ENCODE measurements at regions not wholly inside any gene's neighbourhood (a gene's known extent, or its start where the extent isn't known, plus 50 kb on each side); places are given as distances from the start of the nearest gene placed in this dataset.

DNA sequence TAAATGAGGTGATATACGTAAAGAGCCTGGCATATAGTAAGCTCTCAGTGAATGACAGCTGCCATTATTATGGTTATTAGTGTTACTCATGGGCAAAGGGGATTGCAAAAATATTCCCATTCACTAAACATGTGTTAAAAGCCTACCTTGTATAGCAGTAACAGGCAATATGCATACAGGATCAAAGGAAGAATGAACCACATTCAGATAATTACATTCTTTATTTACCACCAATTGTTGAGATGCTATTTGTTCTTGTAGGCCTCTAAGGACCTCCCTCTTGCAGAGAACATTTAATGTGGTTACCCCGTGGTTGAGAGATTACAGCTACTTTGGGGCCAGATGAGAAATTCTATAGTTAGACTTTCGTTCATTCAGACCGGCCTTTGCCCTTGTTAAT lies 82.7 kb upstream of the DRD2 start:
- H2AFZ ChIP-seq (ENCODE audit: low read depth, low read length), result no peak overlapping the region
- no peak for DNase-seq
- H3K36me3 ChIP-seq (ENCODE audit: control insufficient read depth in 1 of 2, insufficient read depth in 2 of 2, low read depth in 1 of 2, low read length in 2 of 2), result no peaks in the 10 kb centered on the region
- H3K18ac ChIP-seq (ENCODE audit: low read depth in 1 of 2, low read length in 2 of 2), result no peak overlapping the region
- no peak overlapping the region for H3K27ac ChIP-seq (ENCODE audit: low read length, poor library complexity, severe bottlenecking)
- no peak overlapping the region for H2BK12ac ChIP-seq (ENCODE audit: low read length in 2 of 2)
- H3K4ac ChIP-seq (ENCODE audit: low read depth in 1 of 2, low read length in 2 of 2), result no peak overlapping the region
- H2BK15ac ChIP-seq (ENCODE audit: low read depth, poor library complexity, severe bottlenecking), result no peak overlapping the region
- H3K4me1 ChIP-seq (ENCODE audit: control insufficient read depth, insufficient read depth, low read depth, low read length), result peaks cover 3% of the 10 kb centered on the region
- no peak overlapping the region for H2BK120ac ChIP-seq (ENCODE audit: low read depth, low read length)
- H3K14ac ChIP-seq (ENCODE audit: low read length in 2 of 2), result no peak overlapping the region
- no peaks in the 10 kb centered on the region for H3K9me3 ChIP-seq (ENCODE audit: control insufficient read depth, low read length)
- H4K8ac ChIP-seq (ENCODE audit: low read length), result no peak overlapping the region
- H3K4me2 ChIP-seq (ENCODE audit: low read length, poor library complexity, severe bottlenecking), result no peak overlapping the region
- H3K27me3 ChIP-seq (ENCODE audit: control insufficient read depth in 1 of 2, insufficient read depth in 1 of 2, low read length in 2 of 2), result peaks cover 5 to 43% of the 10 kb centered on the region in 2 experiments
- H2BK5ac ChIP-seq (ENCODE audit: low read depth, low read length, poor library complexity, severe bottlenecking), result no peak overlapping the region
- H2AK5ac ChIP-seq (ENCODE audit: low read length, severe bottlenecking), result no peak overlapping the region
- no peak overlapping the region for H3K23ac ChIP-seq (ENCODE audit: low read length in 2 of 2)
- H3K4me3 ChIP-seq (ENCODE audit: insufficient read depth in 1 of 2, low read depth in 1 of 2, low read length in 2 of 2), result no peak overlapping the region
- no peak overlapping the region for H4K91ac ChIP-seq (ENCODE audit: low read length)
- WGBS, result 94% methylated on average over 4 of the region's 4 CpGs
- H3K9ac ChIP-seq (ENCODE audit: low read length), result no peak overlapping the region
- no peaks in the 10 kb centered on the region for H3K79me1 ChIP-seq (replicated peaks; ENCODE audit: low read length, poor library complexity, severe bottlenecking)

DNA sequence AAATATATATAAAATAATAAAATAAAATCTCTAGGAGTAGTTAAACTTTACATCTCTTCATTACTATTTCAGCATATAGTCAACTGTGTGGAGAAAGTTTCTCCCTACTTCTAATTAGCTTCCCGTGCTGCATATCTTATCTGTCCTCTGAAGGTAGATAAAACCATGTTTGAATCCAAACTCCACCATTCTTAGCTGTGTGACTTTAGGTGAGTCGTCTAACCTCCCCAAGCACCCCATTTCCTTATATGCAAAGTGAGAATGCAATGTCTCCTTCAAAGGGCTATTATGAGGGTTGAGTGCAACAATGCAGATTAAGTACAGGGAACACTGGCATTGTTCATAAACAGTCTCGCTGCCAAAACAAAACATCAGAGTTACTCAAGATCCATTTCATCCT lies 80.8 kb upstream of the DRD2 start:
- Histone ChIP-seq H4K8ac (ENCODE audit: low read length) (no peak overlapping the region), H2BK120ac (ENCODE audit: low read depth, low read length) (no peak overlapping the region), H3K27me3 (ENCODE audit: control insufficient read depth in 1 of 2, insufficient read depth in 1 of 2, low read length in 2 of 2) (peaks cover 11 to 33% of the 10 kb centered on the region in 2 experiments), H3K27ac (ENCODE audit: low read length, poor library complexity, severe bottlenecking) (no peak overlapping the region), H3K23ac (ENCODE audit: low read length in 2 of 2) (no peak overlapping the region), H3K18ac (ENCODE audit: low read depth in 1 of 2, low read length in 2 of 2) (no peak overlapping the region), H3K4me1 (ENCODE audit: control insufficient read depth, insufficient read depth, low read depth, low read length) (peaks cover 5% of the 10 kb centered on the region), H4K91ac (ENCODE audit: low read length) (no peak overlapping the region), H3K79me1 (replicated peaks; ENCODE audit: low read length, poor library complexity, severe bottlenecking) (no peaks in the 10 kb centered on the region), H2BK12ac (ENCODE audit: low read length in 2 of 2) (no peak overlapping the region), H3K9ac (ENCODE audit: low read length) (no peak overlapping the region), H3K36me3 (ENCODE audit: control insufficient read depth in 1 of 2, insufficient read depth in 2 of 2, low read depth in 1 of 2, low read length in 2 of 2) (no peaks in the 10 kb centered on the region), H3K14ac (ENCODE audit: low read length in 2 of 2) (no peak overlapping the region), H2BK15ac (ENCODE audit: low read depth, poor library complexity, severe bottlenecking) (no peak overlapping the region), H2BK5ac (ENCODE audit: low read depth, low read length, poor library complexity, severe bottlenecking) (no peak overlapping the region), H2AFZ (ENCODE audit: low read depth, low read length) (no peak overlapping the region), H3K9me3 (ENCODE audit: control insufficient read depth, low read length) (no peaks in the 10 kb centered on the region), H2AK5ac (ENCODE audit: low read length, severe bottlenecking) (no peak overlapping the region), H3K4ac (ENCODE audit: low read depth in 1 of 2, low read length in 2 of 2) (no peak overlapping the region), H3K4me2 (ENCODE audit: low read length, poor library complexity, severe bottlenecking) (no peak overlapping the region), H3K4me3 (ENCODE audit: insufficient read depth in 1 of 2, low read depth in 1 of 2, low read length in 2 of 2) (no peak overlapping the region)
- DNase-seq, result no peak
- 53% methylated on average over 3 of the region's 3 CpGs for WGBS

- Histone ChIP-seq H2AFZ (ENCODE audit: low read depth, low read length) (no peak overlapping the region), H2BK120ac (ENCODE audit: low read depth, low read length) (no peak overlapping the region), H3K23ac (ENCODE audit: low read length in 2 of 2) (no peak overlapping the region), H2BK5ac (ENCODE audit: low read depth, low read length, poor library complexity, severe bottlenecking) (no peak overlapping the region), H3K27ac (ENCODE audit: low read length, poor library complexity, severe bottlenecking) (no peak overlapping the region), H3K14ac (ENCODE audit: low read length in 2 of 2) (no peak overlapping the region), H3K4me3 (ENCODE audit: insufficient read depth in 1 of 2, low read depth in 1 of 2, low read length in 2 of 2) (no peak overlapping the region), H3K79me1 (replicated peaks; ENCODE audit: low read length, poor library complexity, severe bottlenecking) (no peaks in the 10 kb centered on the region), H3K27me3 (ENCODE audit: control insufficient read depth in 1 of 2, insufficient read depth in 1 of 2, low read length in 2 of 2) (peaks cover 15 to 38% of the 10 kb centered on the region in 2 experiments), H2AK5ac (ENCODE audit: low read length, severe bottlenecking) (no peak overlapping the region), H3K4ac (ENCODE audit: low read depth in 1 of 2, low read length in 2 of 2) (no peak overlapping the region), H3K4me1 (ENCODE audit: control insufficient read depth, insufficient read depth, low read depth, low read length) (peaks cover 5% of the 10 kb centered on the region), H4K91ac (ENCODE audit: low read length) (no peak overlapping the region), H4K8ac (ENCODE audit: low read length) (no peak overlapping the region), H3K9ac (ENCODE audit: low read length) (no peak overlapping the region), H3K4me2 (ENCODE audit: low read length, poor library complexity, severe bottlenecking) (no peak overlapping the region), H3K18ac (ENCODE audit: low read depth in 1 of 2, low read length in 2 of 2) (no peak overlapping the region), H2BK12ac (ENCODE audit: low read length in 2 of 2) (no peak overlapping the region), H3K36me3 (ENCODE audit: control insufficient read depth in 1 of 2, insufficient read depth in 2 of 2, low read depth in 1 of 2, low read length in 2 of 2) (no peaks in the 10 kb centered on the region), H2BK15ac (ENCODE audit: low read depth, poor library complexity, severe bottlenecking) (no peak overlapping the region), H3K9me3 (ENCODE audit: control insufficient read depth, low read length) (no peaks in the 10 kb centered on the region)
- DNase-seq, result peak; percentile 4
- 48% methylated on average over 2 of the region's 2 CpGs for WGBS
Observed at GRCh38 chr11:113555071-113555619, 79.9 kb upstream of the DRD2 start.

DNA sequence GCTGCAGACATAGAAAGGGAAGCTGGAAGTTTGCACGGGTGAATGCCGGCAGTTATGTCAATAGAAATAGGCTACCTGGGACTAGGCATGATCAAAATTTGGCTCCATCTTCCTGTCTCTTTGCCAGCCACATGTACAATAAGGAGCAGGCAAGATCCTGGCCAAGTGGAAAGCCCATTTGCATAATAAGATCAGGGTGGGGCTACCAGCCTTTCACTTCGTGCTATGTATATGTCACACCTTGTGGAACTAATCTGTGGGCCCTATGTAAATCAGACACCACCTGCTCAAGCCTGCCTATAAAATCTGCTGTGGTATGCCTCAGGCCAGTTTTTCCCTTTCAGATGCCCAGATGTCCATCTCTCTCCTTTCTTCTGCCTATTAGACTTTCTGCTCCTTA lies 79.3 kb upstream of the DRD2 start:
- no peaks in the 10 kb centered on the region for H3K9me3 ChIP-seq (ENCODE audit: control insufficient read depth, low read length)
- H2BK120ac ChIP-seq (ENCODE audit: low read depth, low read length), result no peak overlapping the region
- no peak overlapping the region for H3K18ac ChIP-seq (ENCODE audit: low read depth in 1 of 2, low read length in 2 of 2)
- no peak overlapping the region for H3K14ac ChIP-seq (ENCODE audit: low read length in 2 of 2)
- no peak overlapping the region for H2AK5ac ChIP-seq (ENCODE audit: low read length, severe bottlenecking)
- 80% methylated on average over 3 of the region's 3 CpGs for WGBS
- DNase-seq, result no peak
- no peak overlapping the region for H3K4me2 ChIP-seq (ENCODE audit: low read length, poor library complexity, severe bottlenecking)
- peaks cover 5% of the 10 kb centered on the region for H3K4me1 ChIP-seq (ENCODE audit: control insufficient read depth, insufficient read depth, low read depth, low read length)
- no peak overlapping the region for H2BK12ac ChIP-seq (ENCODE audit: low read length in 2 of 2)
- peaks cover 15 to 42% of the 10 kb centered on the region in 2 experiments for H3K27me3 ChIP-seq (ENCODE audit: control insufficient read depth in 1 of 2, insufficient read depth in 1 of 2, low read length in 2 of 2)
- no peak overlapping the region for H3K23ac ChIP-seq (ENCODE audit: low read length in 2 of 2)
- no peak overlapping the region for H4K91ac ChIP-seq (ENCODE audit: low read length)
- no peak overlapping the region for H2BK5ac ChIP-seq (ENCODE audit: low read depth, low read length, poor library complexity, severe bottlenecking)
- H2BK15ac ChIP-seq (ENCODE audit: low read depth, poor library complexity, severe bottlenecking), result no peak overlapping the region
- no peak overlapping the region for H3K4me3 ChIP-seq (ENCODE audit: insufficient read depth in 1 of 2, low read depth in 1 of 2, low read length in 2 of 2)
- H3K79me1 ChIP-seq (replicated peaks; ENCODE audit: low read length, poor library complexity, severe bottlenecking), result no peaks in the 10 kb centered on the region
- H3K27ac ChIP-seq (ENCODE audit: low read length, poor library complexity, severe bottlenecking), result no peak overlapping the region
- H3K4ac ChIP-seq (ENCODE audit: low read depth in 1 of 2, low read length in 2 of 2), result no peak overlapping the region
- H3K9ac ChIP-seq (ENCODE audit: low read length), result no peak overlapping the region
- H3K36me3 ChIP-seq (ENCODE audit: control insufficient read depth in 1 of 2, insufficient read depth in 2 of 2, low read depth in 1 of 2, low read length in 2 of 2), result no peaks in the 10 kb centered on the region
- no peak overlapping the region for H2AFZ ChIP-seq (ENCODE audit: low read depth, low read length)
- no peak overlapping the region for H4K8ac ChIP-seq (ENCODE audit: low read length)
